ENCODE measurements at regions not wholly inside any gene's neighbourhood (a gene's known extent, or its start where the extent isn't known, plus 50 kb on each side); places are given as distances from the start of the nearest gene placed in this dataset.

DNA sequence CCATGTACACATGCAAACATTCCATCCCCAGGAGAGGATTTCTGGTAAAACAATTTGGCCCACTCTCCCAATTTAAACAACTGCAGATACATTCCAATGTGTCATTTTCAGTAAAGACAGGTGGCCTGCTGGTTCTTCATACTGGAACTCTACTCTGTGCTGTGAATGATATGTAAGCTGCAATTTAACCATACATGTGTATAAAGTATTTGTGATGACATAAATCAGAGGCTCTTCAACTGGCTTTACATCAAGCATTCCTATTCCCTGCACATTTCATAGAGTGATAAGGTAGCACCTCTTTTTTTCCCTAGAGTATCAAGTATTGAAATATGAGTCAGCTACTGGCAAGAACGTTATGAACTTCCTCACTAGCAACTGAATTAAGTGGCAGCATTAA lies 649.5 kb upstream of the ADGRL2 start:
- TF ChIP-seq POLR2AphosphoS5 (IDR thresholded peaks at IDR 0.05) (no peak), POLR2A (IDR thresholded peaks at IDR 0.05) (no peak)
- TF ChIP-seq, protein P1, sequence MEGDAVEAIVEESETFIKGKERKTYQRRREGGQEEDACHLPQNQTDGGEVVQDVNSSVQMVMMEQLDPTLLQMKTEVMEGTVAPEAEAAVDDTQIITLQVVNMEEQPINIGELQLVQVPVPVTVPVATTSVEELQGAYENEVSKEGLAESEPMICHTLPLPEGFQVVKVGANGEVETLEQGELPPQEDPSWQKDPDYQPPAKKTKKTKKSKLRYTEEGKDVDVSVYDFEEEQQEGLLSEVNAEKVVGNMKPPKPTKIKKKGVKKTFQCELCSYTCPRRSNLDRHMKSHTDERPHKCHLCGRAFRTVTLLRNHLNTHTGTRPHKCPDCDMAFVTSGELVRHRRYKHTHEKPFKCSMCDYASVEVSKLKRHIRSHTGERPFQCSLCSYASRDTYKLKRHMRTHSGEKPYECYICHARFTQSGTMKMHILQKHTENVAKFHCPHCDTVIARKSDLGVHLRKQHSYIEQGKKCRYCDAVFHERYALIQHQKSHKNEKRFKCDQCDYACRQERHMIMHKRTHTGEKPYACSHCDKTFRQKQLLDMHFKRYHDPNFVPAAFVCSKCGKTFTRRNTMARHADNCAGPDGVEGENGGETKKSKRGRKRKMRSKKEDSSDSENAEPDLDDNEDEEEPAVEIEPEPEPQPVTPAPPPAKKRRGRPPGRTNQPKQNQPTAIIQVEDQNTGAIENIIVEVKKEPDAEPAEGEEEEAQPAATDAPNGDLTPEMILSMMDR (IDR thresholded peaks at IDR 0.05), result no peak

Data from sigmoid colon (tissue), 4 donors.